ENCODE measurements at regions not wholly inside any gene's neighbourhood (a gene's known extent, or its start where the extent isn't known, plus 50 kb on each side); places are given as distances from the start of the nearest gene placed in this dataset.

DNA sequence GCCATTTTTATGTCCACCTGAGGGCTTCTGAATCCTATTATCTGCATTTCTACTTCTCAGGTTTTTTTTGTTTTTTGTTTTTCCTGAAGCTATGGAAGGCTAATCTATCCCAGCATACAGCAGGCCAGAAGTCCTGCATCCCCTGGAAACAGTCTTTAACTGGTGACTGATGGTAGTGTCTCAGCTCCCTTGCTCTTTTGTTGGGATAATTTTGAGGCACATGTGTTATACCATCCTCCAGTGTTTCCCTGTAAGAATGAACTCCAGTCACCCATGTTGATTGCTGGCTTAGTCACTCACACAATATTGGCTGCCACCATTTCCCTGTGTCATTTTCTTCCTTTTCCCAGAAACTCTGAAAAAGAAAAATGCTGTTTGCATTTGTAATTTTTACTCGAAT, 1094.0 kb upstream of the LRRN3 start:
- Histone ChIP-seq H3K4me1 (no peaks in the 10 kb centered on the region), H3K36me3 (no peaks in the 10 kb centered on the region), H3K27me3 (no peaks in the 10 kb centered on the region), H3K4me3 (replicated peaks in 1 of 3) (no peak overlapping the region), H3K9me3 (no peaks in the 10 kb centered on the region), H3K27ac (no peak overlapping the region)
- DNase-seq, result no peak
- 69 to 80% methylated on average over 1 of the region's 1 CpG for WGBS, 2 donors
- TF ChIP-seq CTCF (IDR thresholded peaks at IDR 0.05) (no peak), POLR2A (IDR thresholded peaks at IDR 0.05) (no peak)
- intact Hi-C loops (cut with DNase I), result no loop called here

DNA sequence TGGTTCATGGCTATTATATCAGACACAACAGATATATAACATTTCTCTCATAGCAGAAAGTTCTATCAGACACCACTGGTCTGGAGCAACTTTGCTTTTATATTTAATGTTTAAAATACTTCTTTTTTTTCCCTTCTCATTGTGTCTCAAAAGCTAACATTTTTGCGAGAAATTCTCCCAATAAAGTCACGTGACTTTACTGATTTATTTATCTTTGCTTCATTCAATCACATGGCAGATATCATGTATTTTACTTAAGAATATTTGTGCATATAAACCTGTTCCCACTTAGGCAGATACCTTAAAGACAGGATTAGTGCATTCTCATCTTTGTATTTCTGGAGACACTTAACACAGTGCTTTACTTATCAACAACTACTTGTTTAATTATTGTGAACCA, 1093.1 kb upstream of the LRRN3 start:
- no peak overlapping the region for H3K4me3 ChIP-seq (replicated peaks in 1 of 3)
- no peak for TF ChIP-seq POLR2A (IDR thresholded peaks at IDR 0.05)
- TF ChIP-seq CTCF (IDR thresholded peaks at IDR 0.05), result no peak
- WGBS, 2 donors, result 93 to 94% methylated on average over 2 of the region's 2 CpGs
- H3K27me3 ChIP-seq, result no peaks in the 10 kb centered on the region
- no peaks in the 10 kb centered on the region for H3K9me3 ChIP-seq
- intact Hi-C loops (cut with DNase I), result no loop called here
- no peak for DNase-seq
- no peaks in the 10 kb centered on the region for H3K4me1 ChIP-seq
- no peaks in the 10 kb centered on the region for H3K36me3 ChIP-seq
- no peak overlapping the region for H3K27ac ChIP-seq

GRCh38 chr7:110001254-110001938, 1089.5 kb upstream of the LRRN3 start:
- H3K27ac ChIP-seq, result no peak overlapping the region
- no peaks in the 10 kb centered on the region for H3K36me3 ChIP-seq
- WGBS, 2 donors, result 75 to 81% methylated on average over 1 of the region's 1 CpG
- no peaks in the 10 kb centered on the region for H3K4me1 ChIP-seq
- H3K27me3 ChIP-seq, result no peaks in the 10 kb centered on the region
- intact Hi-C loops (cut with DNase I), result no loop called here
- no peaks in the 10 kb centered on the region for H3K9me3 ChIP-seq
- no peak for TF ChIP-seq POLR2A (IDR thresholded peaks at IDR 0.05)
- no peak overlapping the region for H3K4me3 ChIP-seq (replicated peaks in 1 of 3)
- DNase-seq, result no peak

DNA sequence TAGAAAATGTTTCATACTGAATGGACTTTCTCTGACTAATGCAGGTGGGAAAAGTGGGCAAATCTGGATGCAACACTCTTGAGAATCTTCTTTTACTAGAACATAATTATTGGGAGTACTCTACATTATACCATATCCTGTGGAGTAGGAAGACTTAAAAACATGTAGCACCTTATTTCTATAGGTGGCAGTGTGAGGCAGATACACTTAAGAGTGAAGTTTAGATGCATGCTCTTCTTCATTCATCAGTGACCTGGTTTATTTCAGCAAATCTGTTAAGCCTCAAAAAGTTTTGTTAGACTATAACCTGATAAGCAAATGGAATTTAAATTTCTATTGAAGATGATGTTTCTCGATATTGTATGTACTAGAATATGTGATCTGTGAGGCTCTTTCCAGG, 1087.1 kb upstream of the LRRN3 start:
- 69 to 84% methylated on average over 1 of the region's 1 CpG for WGBS, 2 donors
- no peaks in the 10 kb centered on the region for H3K9me3 ChIP-seq
- H3K4me1 ChIP-seq, result no peaks in the 10 kb centered on the region
- no peak overlapping the region for H3K27ac ChIP-seq
- no peak for DNase-seq
- H3K27me3 ChIP-seq, result no peaks in the 10 kb centered on the region
- intact Hi-C loops (cut with DNase I), result no loop called here
- no peak overlapping the region for H3K4me3 ChIP-seq (replicated peaks in 1 of 3)
- no peaks in the 10 kb centered on the region for H3K36me3 ChIP-seq
- TF ChIP-seq POLR2A (IDR thresholded peaks at IDR 0.05) (no peak), CTCF (IDR thresholded peaks at IDR 0.05) (no peak)

DNA sequence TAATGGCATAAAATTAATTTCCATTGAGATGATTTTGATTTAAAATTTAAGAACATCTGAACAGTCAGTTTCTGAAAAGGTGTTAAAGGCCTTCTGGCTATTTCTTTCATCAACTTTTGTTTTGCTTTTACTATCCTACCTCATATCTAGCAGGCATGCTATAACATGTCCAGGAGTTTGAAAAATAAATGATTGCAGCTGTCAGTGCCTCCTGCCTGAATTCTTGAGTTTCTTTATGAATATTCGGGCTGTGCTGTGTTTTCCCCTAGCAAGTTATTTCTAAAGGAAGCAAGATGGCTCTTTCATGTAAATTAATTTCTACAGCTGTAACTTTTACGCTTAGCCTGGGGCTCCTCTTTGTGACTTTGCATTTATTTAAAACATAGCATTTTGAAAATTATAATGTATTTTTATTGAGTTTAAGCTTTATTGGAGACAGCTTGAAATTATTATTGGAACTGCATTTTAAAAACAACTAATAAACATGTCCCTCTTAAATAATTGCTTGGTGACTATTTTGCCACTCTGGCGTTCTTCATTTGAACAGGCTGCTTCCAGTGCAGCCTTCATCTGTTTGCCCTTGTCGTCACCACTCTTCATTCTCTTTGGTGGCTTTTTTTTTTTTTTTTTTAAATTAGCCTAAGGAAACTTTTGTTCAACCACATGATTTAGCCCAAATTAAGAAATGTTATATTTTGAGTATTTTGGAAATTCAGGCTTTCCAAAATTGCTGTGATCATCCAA, 1083.4 kb upstream of the LRRN3 start:
- intact Hi-C loops (cut with DNase I), result no loop called here
- Histone ChIP-seq H3K27me3 (no peaks in the 10 kb centered on the region), H3K4me1 (no peaks in the 10 kb centered on the region), H3K27ac (no peak overlapping the region), H3K9me3 (no peaks in the 10 kb centered on the region), H3K36me3 (no peaks in the 10 kb centered on the region), H3K4me3 (replicated peaks in 1 of 3) (no peak overlapping the region)
- WGBS, 2 donors, result 84 to 87% methylated on average over 4 of the region's 4 CpGs
- no peak for DNase-seq
- TF ChIP-seq POLR2A (IDR thresholded peaks at IDR 0.05) (no peak), CTCF (IDR thresholded peaks at IDR 0.05) (no peak)

Data from thyroid gland (tissue), 4 donors.